ENCODE measurements at regions not wholly inside any gene's neighbourhood (a gene's known extent, or its start where the extent isn't known, plus 50 kb on each side); places are given as distances from the start of the nearest gene placed in this dataset.

- no peak for DNase-seq
These were observed 143.8 kb upstream of the PPARGC1A start for GRCh38 chr4:24033626-24034025.

DNA sequence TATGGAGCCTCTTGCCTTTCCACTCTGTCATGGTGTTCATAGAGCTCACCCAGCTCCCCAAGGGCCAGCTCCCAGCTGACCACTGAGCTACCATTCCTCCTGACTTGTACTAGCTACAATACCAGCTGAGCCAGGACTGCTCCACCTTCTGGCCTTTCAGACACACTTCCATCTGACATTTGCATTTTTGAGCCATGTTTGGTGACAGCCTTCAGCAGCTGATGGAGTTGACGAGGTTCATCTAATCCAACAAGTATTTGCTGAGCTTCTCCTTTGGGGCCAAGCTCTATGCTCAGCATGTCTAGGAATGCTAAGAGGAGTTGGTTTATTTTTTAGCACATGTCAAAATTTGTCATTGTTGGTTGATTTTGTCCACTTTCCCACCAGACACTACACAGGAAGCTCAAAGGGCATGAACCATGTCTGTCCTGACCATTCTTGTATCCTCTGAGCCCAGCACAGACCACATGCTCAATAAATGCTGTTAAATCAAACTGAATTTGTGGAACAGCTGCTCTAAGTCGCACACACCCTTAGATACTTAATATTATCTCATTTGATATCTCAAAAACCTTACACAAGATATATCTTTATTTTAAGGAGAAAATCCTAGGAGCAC, 142.6 kb upstream of the PPARGC1A start:
- no peak for DNase-seq

DNA sequence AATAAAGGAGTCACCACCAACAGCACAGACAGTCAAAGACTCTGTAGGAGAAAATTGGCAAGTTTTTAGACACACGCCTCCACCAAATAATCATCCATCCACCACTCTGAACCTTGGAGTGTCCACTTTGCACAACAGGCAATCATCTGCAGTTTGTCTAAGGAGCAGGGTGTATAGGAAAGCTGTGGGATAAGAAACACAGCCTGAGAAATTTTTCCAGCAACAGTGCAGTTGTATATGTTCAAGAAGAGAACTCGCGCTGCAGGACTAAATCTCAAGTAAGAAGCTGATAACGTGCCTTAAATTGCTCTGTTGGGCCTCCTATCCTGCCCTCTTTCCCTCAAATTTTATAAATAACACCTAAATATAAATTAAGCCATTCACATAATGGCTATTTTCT, 136.7 kb upstream of the PPARGC1A start:
- DNase-seq, result no peak

- DNase-seq, result no peak
These were observed 134.8 kb upstream of the PPARGC1A start for GRCh38 chr4:24024605-24025004.

DNA sequence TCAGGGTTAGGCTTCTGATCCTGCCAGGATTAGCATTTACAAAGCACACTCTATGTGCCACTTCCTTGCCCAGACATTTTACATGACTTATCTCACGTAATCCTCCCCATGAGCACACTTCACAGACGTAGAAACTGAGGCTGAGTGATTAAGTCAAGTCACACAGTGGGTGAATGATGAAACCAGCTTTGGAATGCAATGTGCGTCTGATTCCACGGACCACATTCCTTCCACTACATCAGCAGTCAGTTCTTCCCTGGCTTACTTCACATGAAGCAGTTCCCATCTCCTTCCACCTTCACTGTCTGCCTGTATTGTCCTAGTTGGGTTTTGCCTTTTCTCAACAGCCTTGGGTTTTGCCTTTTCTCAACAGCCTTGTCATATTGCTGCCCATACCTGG, 134.3 kb upstream of the PPARGC1A start:
- DNase-seq, result no peak

- DNase-seq, result no peak
These were observed 125.9 kb upstream of the PPARGC1A start for GRCh38 chr4:24015782-24016181.

- DNase-seq, result no peak
These were observed 124.0 kb upstream of the PPARGC1A start for GRCh38 chr4:24013668-24014422.

DNA sequence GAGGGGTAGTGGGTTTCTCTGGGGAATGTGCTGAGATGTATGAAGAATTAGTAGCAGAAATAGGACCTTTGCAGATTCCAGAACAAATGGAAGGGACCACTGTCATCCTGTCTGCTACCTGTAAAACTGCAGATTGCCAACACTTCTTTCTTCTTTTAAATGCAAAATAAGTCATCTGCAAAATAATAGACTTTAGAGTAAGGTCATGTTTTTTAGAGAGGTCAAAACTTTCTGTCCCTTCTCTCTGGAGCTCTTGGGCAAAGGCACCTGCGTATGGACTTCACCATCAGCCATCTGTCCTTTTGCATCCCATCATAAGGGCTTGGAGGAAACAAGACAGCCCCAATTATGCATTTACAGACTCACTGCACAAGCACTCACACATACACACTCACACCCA, 121.1 kb upstream of the PPARGC1A start:
- DNase-seq, result no peak

DNA sequence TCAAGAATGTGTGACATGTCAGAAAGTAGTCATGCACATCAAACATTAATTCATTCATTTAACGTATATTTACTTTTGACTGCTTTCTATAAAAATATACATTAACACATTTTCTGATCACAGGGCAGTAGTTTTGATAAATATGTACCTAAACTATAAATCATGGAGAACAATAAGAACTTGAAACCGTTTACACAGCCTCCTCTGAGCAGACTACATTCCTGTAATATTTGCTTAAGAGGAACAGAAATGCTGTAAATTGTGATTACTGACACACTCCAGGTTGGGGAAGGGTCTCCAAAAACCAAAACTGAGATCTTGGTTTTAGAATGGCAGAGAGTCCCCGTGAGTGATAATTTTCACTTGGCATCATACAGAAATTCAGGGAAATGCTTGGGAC, 120.7 kb upstream of the PPARGC1A start:
- no peak for DNase-seq

DNA sequence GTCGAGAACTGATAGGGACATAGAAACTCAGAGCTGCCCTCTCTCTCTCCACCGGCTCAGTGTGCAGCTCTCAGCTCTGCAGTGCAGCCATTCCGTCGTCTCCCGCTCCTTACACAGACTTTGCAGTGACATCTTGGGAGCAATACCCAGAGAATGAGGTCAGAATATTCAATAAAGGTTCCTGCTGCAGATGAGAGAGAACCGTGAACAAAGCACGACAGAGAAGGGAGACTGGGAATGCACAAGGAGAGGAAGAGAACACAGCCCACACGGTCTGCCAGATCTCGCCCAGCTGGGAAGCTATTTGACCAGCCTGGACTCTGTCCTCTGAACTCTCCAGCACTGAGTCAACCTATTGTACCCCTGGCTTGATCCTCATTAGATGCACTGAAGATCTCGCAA, 118.0 kb upstream of the PPARGC1A start:
- no peak for DNase-seq

- DNase-seq, result no peak
These were observed 116.4 kb upstream of the PPARGC1A start for GRCh38 chr4:24006269-24006668.

DNA sequence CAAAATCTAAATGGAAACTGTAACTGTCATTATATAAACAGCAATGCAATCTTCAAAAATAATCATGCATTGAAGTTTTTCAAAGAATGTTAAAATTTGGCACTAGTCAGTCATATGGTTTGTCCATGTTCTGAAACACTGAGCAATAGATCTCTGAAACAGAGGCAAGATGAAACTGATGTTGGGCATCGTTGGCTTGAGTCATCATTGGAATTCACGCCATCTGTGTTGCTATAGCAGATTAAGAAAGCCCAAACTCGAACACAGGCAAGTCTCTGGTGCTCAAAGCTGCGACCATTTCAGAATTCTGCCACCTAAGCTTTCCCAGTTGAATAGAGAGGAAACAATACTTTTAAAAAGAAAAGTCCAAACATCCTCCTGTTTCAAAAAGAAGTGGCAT, 114.1 kb upstream of the PPARGC1A start:
- DNase-seq, result no peak

- DNase-seq, result no peak
These were observed 113.6 kb upstream of the PPARGC1A start for GRCh38 chr4:24003496-24003895.

DNA sequence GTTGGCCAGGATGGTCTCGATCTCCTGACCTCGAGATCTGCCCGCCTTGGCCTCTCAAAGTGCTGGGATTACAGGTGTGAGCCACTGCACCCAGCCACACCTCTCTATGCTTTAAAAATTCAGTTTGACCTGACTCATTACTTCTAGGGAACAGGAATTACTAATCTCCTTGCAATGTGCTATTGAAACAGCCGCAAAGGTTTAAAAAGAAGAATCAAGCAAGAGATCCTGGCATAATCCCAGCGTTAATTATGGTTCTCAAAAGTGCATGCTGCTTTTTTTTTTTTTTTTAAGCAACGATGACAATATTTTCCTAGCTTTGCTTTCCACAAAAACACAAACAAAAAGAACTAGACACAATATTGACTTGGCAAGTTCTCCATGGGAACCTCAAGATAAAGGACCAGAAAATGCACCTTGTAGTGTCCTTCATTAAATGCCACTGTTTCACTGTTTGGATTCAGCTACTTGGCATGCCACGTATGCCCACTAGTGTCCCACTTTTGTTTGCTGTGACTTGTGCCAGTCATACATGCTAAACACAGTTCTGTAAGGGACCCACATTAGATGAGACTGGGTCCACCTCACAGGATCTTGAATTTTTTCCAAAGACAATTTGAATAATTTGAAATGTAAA, 112.6 kb upstream of the PPARGC1A start:
- DNase-seq, result no peak

GRCh38 chr4:24001486-24002329, 111.9 kb upstream of the PPARGC1A start:
- no peak for DNase-seq

GRCh38 chr4:24000470-24000831, 110.6 kb upstream of the PPARGC1A start:
- no peak for DNase-seq

- DNase-seq, result no peak
These were observed 110.0 kb upstream of the PPARGC1A start for GRCh38 chr4:23999714-24000469.

DNA sequence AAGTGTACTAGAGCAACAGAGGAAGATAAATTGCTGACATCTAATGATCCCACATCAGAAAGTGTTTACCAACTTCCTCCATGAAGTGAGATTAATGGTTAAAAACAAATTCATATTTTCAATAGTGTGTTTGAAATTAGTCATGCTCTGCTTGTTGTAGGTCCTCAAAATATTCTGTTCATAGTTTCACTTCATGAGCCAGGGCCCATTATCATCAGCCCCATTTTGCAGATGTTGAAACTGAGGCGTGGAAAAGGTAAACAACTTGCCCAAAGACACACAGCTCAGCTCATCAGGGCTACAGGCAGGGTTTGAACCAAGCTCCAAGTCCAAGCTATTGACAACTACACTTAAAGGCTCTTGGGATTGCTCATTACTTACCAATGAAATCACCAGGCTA, 103.5 kb upstream of the PPARGC1A start:
- no peak for DNase-seq

- no peak for DNase-seq
These were observed 101.6 kb upstream of the PPARGC1A start for GRCh38 chr4:23991444-23991843.

- no peak for DNase-seq
These were observed 96.4 kb upstream of the PPARGC1A start for GRCh38 chr4:23986270-23986669.

GRCh38 chr4:23981328-23981727, 91.5 kb upstream of the PPARGC1A start:
- no peak for DNase-seq

DNA sequence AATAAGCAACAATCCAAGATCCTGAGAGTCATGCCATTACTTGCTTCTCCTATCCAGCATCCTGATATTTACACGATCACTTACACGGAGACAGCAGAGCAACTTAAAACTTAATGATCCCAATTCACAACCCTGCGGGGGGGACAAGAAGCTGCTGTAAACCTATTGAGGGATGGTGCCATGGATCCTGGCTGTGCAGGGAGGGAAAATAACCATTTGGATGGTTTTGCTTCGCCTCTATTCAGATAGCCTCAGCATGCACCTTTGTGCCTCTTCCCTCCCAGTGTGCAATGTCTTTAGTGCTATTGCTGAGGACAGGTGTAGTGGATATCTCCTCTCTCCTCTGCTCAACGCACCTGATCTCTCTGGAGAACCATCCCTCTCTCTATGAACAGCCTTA, 89.7 kb upstream of the PPARGC1A start:
- DNase-seq, result no peak

DNA sequence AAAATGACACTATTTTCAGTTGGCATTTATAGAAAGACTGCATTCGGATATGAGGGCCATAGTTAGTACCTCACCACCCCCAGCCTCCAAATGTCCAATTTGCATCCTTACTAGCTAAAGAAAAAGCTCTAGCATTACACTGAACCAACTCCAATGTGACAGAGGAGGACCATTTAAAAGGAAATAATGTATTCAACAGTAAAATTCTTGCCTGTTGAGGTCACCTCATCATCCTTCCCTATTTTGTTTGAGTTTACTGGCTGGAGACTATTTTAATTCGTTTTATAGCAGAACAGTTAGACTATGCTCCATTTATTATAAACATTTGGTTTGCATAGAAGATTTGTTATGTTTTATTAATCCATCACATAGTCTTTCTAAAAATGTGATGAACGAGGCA, 88.2 kb upstream of the PPARGC1A start:
- no peak for DNase-seq

Measured in stimulated activated CD4-positive, alpha-beta T cell treated with anti-CD3 and anti-CD28 coated beads, Interleukin-15, amount 100 ng/mL, for 24 hours (primary cell).